Astrocyte (in vitro differentiated cells and primary cell): ENCODE measurements at regions not wholly inside any gene's neighbourhood (a gene's known extent, or its start where the extent isn't known, plus 50 kb on each side); places are given as distances from the start of the nearest gene placed in this dataset.
"Not testable (repeated sequence)": the region's sequence is repeated elsewhere in the genome, so short reads cannot be mapped to it uniquely, and the experiment has no call there.

Experiments used
- DNase-seq: peaks from one replicate; pipeline ENCODE4 v3.0.0-alpha.2; 2010; ENCODE audit warnings: low read depth
- FAIRE-seq: peaks from 2 replicates; lab custom pipeline; 2011; peaks lifted over from hg19 to GRCh38; lab: Jason Lieb, UNC
- H2AFZ ChIP-seq: 2 replicates; pipeline ENCODE4 v1.6.0; 2012; ENCODE audit warnings: low read depth, low read length, inconsistent platforms
- H3K27ac ChIP-seq: 2 replicates; pipeline ENCODE4 v1.5.1; 2011; ENCODE audit warnings: low read depth, low read length, inconsistent platforms
- H3K27me3 ChIP-seq: 2 replicates; pipeline ENCODE4 v1.6.0; 2011; ENCODE audit warnings: low read length, inconsistent platforms; ENCODE audit not compliant: insufficient read depth
- H3K36me3 ChIP-seq: 2 replicates; pipeline ENCODE4 v1.5.1; 2011; ENCODE audit warnings: low read length, inconsistent platforms; ENCODE audit not compliant: insufficient read depth
- H3K4me1 ChIP-seq: 2 replicates; pipeline ENCODE4 v1.5.1; 2011; ENCODE audit warnings: low read length, inconsistent platforms; ENCODE audit not compliant: insufficient read depth
- H3K4me2 ChIP-seq: 2 replicates; pipeline ENCODE4 v1.6.0; 2012; ENCODE audit warnings: low read length, inconsistent platforms
- H3K4me3 ChIP-seq: 2 replicates; pipeline ENCODE4 v1.5.1; 2011; ENCODE audit warnings: low read depth, mild to moderate bottlenecking, low read length, inconsistent platforms; ENCODE audit not compliant: insufficient read depth
- H3K79me2 ChIP-seq: 2 replicates; pipeline ENCODE4 v1.6.0; 2012; ENCODE audit warnings: mild to moderate bottlenecking, low read length, inconsistent platforms; ENCODE audit not compliant: insufficient read depth
- H3K9ac ChIP-seq: 2 replicates; pipeline ENCODE4 v1.6.0; 2012; ENCODE audit warnings: mild to moderate bottlenecking, low read length, inconsistent platforms
- H3K9me3 ChIP-seq: 2 replicates; pipeline ENCODE4 v1.5.1; 2012; ENCODE audit warnings: low read depth, mild to moderate bottlenecking, low read length, inconsistent platforms; ENCODE audit not compliant: insufficient read depth
- H4K20me1 ChIP-seq: 2 replicates; pipeline ENCODE4 v1.6.0; 2012; ENCODE audit warnings: low read length, inconsistent platforms; ENCODE audit not compliant: insufficient read depth
- H3K27ac Mint-ChIP-seq: one replicate; pipeline ENCODE4 v1.8.0; 2021; ENCODE audit warnings: mild to moderate bottlenecking, mixed read lengths; ENCODE audit not compliant: unreplicated experiment
- H3K27me3 Mint-ChIP-seq: one replicate; pipeline ENCODE4 v1.8.0; 2021; ENCODE audit warnings: low read depth, mixed read lengths; ENCODE audit not compliant: unreplicated experiment
- H3K36me3 Mint-ChIP-seq: one replicate; pipeline ENCODE4 v1.8.0; 2021; ENCODE audit warnings: low read depth, mixed read lengths; ENCODE audit not compliant: unreplicated experiment
- H3K4me1 Mint-ChIP-seq: one replicate; pipeline ENCODE4 v1.8.0; 2021; ENCODE audit warnings: low read depth, mixed read lengths; ENCODE audit not compliant: unreplicated experiment
- H3K4me3 Mint-ChIP-seq: one replicate; pipeline ENCODE4 v1.8.0; 2021; ENCODE audit warnings: mild to moderate bottlenecking, moderate library complexity, mixed read lengths; ENCODE audit not compliant: unreplicated experiment
- H3K9me3 Mint-ChIP-seq: one replicate; pipeline ENCODE4 v1.8.0; 2021; ENCODE audit warnings: mild to moderate bottlenecking, mixed read lengths; ENCODE audit not compliant: unreplicated experiment
- EZH2 ChIP-seq: IDR thresholded peaks from 2 replicates; pipeline ENCODE4 v1.6.1; 2012; ENCODE audit warnings: mild to moderate bottlenecking, low read length, inconsistent platforms; ENCODE audit not compliant: insufficient read depth
- TF ChIP-seq, protein P1 (sequence below): IDR thresholded peaks from 2 replicates; pipeline ENCODE4 v1.5.1; 2011; ENCODE audit warnings: low read depth, mild to moderate bottlenecking, inconsistent platforms, low read length, moderate library complexity; ENCODE audit not compliant: insufficient read depth

DNA sequence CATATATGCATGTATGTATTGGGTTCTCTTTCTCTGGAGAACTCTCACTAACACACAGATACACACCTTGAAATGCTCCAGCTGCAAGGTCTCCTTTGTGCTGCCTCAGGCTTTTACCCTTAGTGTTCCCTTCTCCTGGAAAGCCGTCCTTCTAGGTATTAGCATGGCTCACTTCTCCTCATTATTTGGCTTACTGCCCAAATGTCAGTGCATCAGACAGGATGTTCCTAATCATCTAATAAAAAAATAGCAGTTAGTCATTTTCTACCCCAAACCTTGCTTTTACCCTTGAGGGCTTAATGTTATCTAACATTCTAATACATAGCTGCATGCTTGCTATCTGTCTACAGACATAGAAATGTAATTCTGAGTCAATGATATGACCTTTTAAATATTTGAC is 109.0 kb upstream of the SLC16A7 start:
- no peak for FAIRE-seq
- no peak overlapping the region for H3K4me3 Mint-ChIP-seq
- no peak overlapping the region for H2AFZ ChIP-seq
- no peaks in the 10 kb centered on the region for H3K9me3 Mint-ChIP-seq
- H3K9ac ChIP-seq, result no peak overlapping the region
- H3K4me1 Mint-ChIP-seq, result no peaks in the 10 kb centered on the region
- no peaks in the 10 kb centered on the region for H3K36me3 Mint-ChIP-seq
- H3K27me3 Mint-ChIP-seq, result no peaks in the 10 kb centered on the region
- H3K4me1 ChIP-seq, result no peaks in the 10 kb centered on the region
- no peak overlapping the region for H3K27ac Mint-ChIP-seq
- TF ChIP-seq, protein P1, sequence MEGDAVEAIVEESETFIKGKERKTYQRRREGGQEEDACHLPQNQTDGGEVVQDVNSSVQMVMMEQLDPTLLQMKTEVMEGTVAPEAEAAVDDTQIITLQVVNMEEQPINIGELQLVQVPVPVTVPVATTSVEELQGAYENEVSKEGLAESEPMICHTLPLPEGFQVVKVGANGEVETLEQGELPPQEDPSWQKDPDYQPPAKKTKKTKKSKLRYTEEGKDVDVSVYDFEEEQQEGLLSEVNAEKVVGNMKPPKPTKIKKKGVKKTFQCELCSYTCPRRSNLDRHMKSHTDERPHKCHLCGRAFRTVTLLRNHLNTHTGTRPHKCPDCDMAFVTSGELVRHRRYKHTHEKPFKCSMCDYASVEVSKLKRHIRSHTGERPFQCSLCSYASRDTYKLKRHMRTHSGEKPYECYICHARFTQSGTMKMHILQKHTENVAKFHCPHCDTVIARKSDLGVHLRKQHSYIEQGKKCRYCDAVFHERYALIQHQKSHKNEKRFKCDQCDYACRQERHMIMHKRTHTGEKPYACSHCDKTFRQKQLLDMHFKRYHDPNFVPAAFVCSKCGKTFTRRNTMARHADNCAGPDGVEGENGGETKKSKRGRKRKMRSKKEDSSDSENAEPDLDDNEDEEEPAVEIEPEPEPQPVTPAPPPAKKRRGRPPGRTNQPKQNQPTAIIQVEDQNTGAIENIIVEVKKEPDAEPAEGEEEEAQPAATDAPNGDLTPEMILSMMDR, result no peak
- no peak for TF ChIP-seq EZH2
- no peaks in the 10 kb centered on the region for H3K27me3 ChIP-seq
- no peaks in the 10 kb centered on the region for H4K20me1 ChIP-seq
- H3K4me3 ChIP-seq, result no peak overlapping the region
- no peak for DNase-seq
- no peaks in the 10 kb centered on the region for H3K36me3 ChIP-seq
- H3K27ac ChIP-seq, result no peak overlapping the region
- no peak overlapping the region for H3K4me2 ChIP-seq
- H3K79me2 ChIP-seq, result no peaks in the 10 kb centered on the region
- no peaks in the 10 kb centered on the region for H3K9me3 ChIP-seq

DNA sequence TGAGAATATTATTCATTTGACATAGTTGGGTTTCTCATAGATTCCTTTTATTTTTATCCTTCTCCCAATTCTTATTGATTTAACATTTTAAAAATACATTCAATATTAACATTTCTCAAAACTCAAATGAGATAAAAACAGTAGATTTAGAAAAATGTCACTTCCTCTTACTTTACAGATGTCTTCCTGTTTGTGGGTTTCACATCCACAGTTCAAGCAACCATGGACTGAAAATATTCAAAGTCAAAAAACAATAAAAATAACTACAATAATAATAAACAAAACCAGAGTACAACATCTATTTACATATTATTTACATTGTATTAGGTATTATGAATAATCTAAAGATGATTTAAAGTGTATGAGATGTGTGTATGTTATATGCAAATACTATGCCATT is 111.3 kb upstream of the SLC16A7 start:
- Histone ChIP-seq H3K79me2 (no peaks in the 10 kb centered on the region), H2AFZ (no peak overlapping the region), H3K9me3 (no peaks in the 10 kb centered on the region), H3K27ac (no peak overlapping the region), H3K4me3 (no peak overlapping the region), H4K20me1 (no peaks in the 10 kb centered on the region), H3K27me3 (no peaks in the 10 kb centered on the region), H3K36me3 (no peaks in the 10 kb centered on the region), H3K4me1 (no peaks in the 10 kb centered on the region), H3K9ac (no peak overlapping the region), H3K4me2 (no peak overlapping the region)
- no peak for TF ChIP-seq EZH2
- TF ChIP-seq, protein P1, result no peak
- H3K36me3 Mint-ChIP-seq, result no peaks in the 10 kb centered on the region
- DNase-seq, result no peak
- H3K27me3 Mint-ChIP-seq, result no peaks in the 10 kb centered on the region
- no peak overlapping the region for H3K4me3 Mint-ChIP-seq
- no peaks in the 10 kb centered on the region for H3K9me3 Mint-ChIP-seq
- no peaks in the 10 kb centered on the region for H3K4me1 Mint-ChIP-seq
- no peak overlapping the region for H3K27ac Mint-ChIP-seq
- no peak for FAIRE-seq

DNA sequence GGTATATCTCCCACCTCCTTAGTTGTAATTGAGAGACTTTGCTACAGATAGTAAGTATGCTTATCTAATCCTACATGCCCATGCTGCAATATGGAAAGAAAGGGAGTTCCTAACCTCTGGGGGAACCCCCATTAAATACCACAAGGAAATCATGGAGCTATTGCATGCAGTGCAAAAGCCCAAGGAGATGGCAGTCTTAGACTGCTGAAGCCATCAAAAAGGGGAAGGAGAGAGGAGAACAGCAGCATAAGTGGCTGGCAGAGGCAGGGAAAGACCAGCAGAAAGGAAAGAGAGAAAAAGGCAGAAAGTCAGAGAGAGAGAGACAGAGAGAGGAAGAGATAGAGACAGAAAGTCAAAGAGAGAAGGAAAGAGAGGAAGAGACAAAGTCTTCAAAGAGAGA is 121.6 kb upstream of the SLC16A7 start:
- H3K27ac ChIP-seq, H2AFZ ChIP-seq, H3K4me3 ChIP-seq, H3K4me2 ChIP-seq, FAIRE-seq, H3K4me3 Mint-ChIP-seq, H3K27ac Mint-ChIP-seq, H3K9ac ChIP-seq, H3K36me3 ChIP-seq, H3K4me1 Mint-ChIP-seq, H3K36me3 Mint-ChIP-seq, H3K4me1 ChIP-seq, H3K79me2 ChIP-seq, H3K27me3 Mint-ChIP-seq, DNase-seq, H3K27me3 ChIP-seq, H3K9me3 ChIP-seq, H4K20me1 ChIP-seq: not testable (repeated sequence)
- H3K9me3 Mint-ChIP-seq, result peaks cover 14% of the 10 kb centered on the region
